ENCODE measurements at regions not wholly inside any gene's neighbourhood (a gene's known extent, or its start where the extent isn't known, plus 50 kb on each side); places are given as distances from the start of the nearest gene placed in this dataset.

- no peaks in the 10 kb centered on the region for H3K4me1 ChIP-seq (ENCODE audit: control insufficient read depth in 4 of 4, insufficient read depth in 4 of 4, low read length in 3 of 4)
These were observed 62.5 kb upstream of the AJAP1 start for GRCh38 chr1:4591926-4592325.

More at GRCh38 chr1:4591926-4592325, 62.5 kb upstream of the AJAP1 start:
- Histone ChIP-seq H3K4me3 (ENCODE audit: low read depth in 1 of 3, low read length in 3 of 3) (no peak overlapping the region), H3K27me3 (ENCODE audit: control insufficient read depth in 4 of 4, insufficient read depth in 4 of 4, low read length in 3 of 4) (peaks cover 0 to 2% (median 0%) of the 10 kb centered on the region in 4 donors), H3K9me3 (ENCODE audit: control insufficient read depth in 4 of 4, low read length in 3 of 4) (no peaks in the 10 kb centered on the region), H3K36me3 (ENCODE audit: control insufficient read depth in 4 of 4, insufficient read depth in 3 of 4, low read depth in 1 of 4, low read length in 3 of 4) (no peaks in the 10 kb centered on the region), H3K27ac (ENCODE audit: low read depth in 1 of 2, low read length in 2 of 2) (no peak overlapping the region), H3K9ac (ENCODE audit: low read depth in 1 of 2, low read length in 2 of 2) (no peak overlapping the region)
- TF ChIP-seq ZBTB33 (IDR thresholded peaks at IDR 0.05): no peak
- no peak for TF ChIP-seq GABPA (IDR thresholded peaks at IDR 0.05 in 1 of 2, conservative IDR thresholded peaks at IDR 0.05 in 1 of 2)
- no peak for TF ChIP-seq FOXA2 (IDR thresholded peaks at IDR 0.05)
- no peak for TF ChIP-seq RAD21 (IDR thresholded peaks at IDR 0.05)
- TF ChIP-seq EGR1 (IDR thresholded peaks at IDR 0.05; ENCODE audit: low read depth in 2 of 2): no peak
- no peak for TF ChIP-seq SP1 (IDR thresholded peaks at IDR 0.05)
- TF ChIP-seq REST (IDR thresholded peaks at IDR 0.05): no peak
- no peak for TF ChIP-seq FOXA1 (IDR thresholded peaks at IDR 0.05)
- TF ChIP-seq ATF3 (IDR thresholded peaks at IDR 0.05): no peak
- no peak for TF ChIP-seq JUND (IDR thresholded peaks at IDR 0.05)
- no peak for TF ChIP-seq HNF4G (IDR thresholded peaks at IDR 0.05)
- TF ChIP-seq MAX (IDR thresholded peaks at IDR 0.05): no peak
- TF ChIP-seq TAF1 (conservative IDR thresholded peaks at IDR 0.05): no peak
- TF ChIP-seq RXRA (IDR thresholded peaks at IDR 0.05): no peak
- no peak for TF ChIP-seq YY1 (IDR thresholded peaks at IDR 0.05)
- TF ChIP-seq HNF4A (conservative IDR thresholded peaks at IDR 0.05): no peak
- TF ChIP-seq NR2F2 (IDR thresholded peaks at IDR 0.05): no peak
- no peak for TF ChIP-seq CTCF (IDR thresholded peaks at IDR 0.05; ENCODE audit: low read depth, low read length, missing input control)
- DNase-seq (ENCODE audit: low spot score): no peak
- WGBS: 82% methylated on average over 13 of the region's 13 CpGs
